ENCODE measurements at regions not wholly inside any gene's neighbourhood (a gene's known extent, or its start where the extent isn't known, plus 50 kb on each side); places are given as distances from the start of the nearest gene placed in this dataset.
"Not testable (repeated sequence)": the region's sequence is repeated elsewhere in the genome, so short reads cannot be mapped to it uniquely, and the experiment has no call there.

- H3K9me3 ChIP-seq (ENCODE audit: control insufficient read depth in 1 of 2, low read length in 2 of 2), result no peaks in the 10 kb centered on the region
- no peaks in the 10 kb centered on the region for H3K4me1 ChIP-seq (ENCODE audit: control insufficient read depth in 1 of 2, insufficient read depth in 2 of 2, low read length in 2 of 2)
- H3K27me3 ChIP-seq (ENCODE audit: low read depth, low read length), result no peaks in the 10 kb centered on the region
- no peaks in the 10 kb centered on the region for H3K36me3 ChIP-seq (ENCODE audit: control insufficient read depth in 1 of 2, insufficient read depth in 2 of 2, low read length in 2 of 2)
- H3K27ac ChIP-seq (ENCODE audit: low read length), result no peak overlapping the region
- H3K4me3 ChIP-seq (ENCODE audit: low read depth in 1 of 2, low read length in 2 of 2), result no peak overlapping the region
These were observed 73.3 kb downstream of the OLFM4 start for GRCh38 chr13:53101883-53102282.

- Histone ChIP-seq H3K4me1 (ENCODE audit: control insufficient read depth in 1 of 2, insufficient read depth in 2 of 2, low read length in 2 of 2) (no peaks in the 10 kb centered on the region), H3K36me3 (ENCODE audit: control insufficient read depth in 1 of 2, insufficient read depth in 2 of 2, low read length in 2 of 2) (no peaks in the 10 kb centered on the region), H3K9me3 (ENCODE audit: control insufficient read depth in 1 of 2, low read length in 2 of 2) (no peaks in the 10 kb centered on the region), H3K27me3 (ENCODE audit: low read depth, low read length) (no peaks in the 10 kb centered on the region), H3K27ac (ENCODE audit: low read length) (no peak overlapping the region), H3K4me3 (ENCODE audit: low read depth in 1 of 2, low read length in 2 of 2) (no peak overlapping the region)
These were observed 75.5 kb downstream of the OLFM4 start for GRCh38 chr13:53104136-53104535.

GRCh38 chr13:53105477-53105876 is 76.9 kb downstream of the OLFM4 start:
- Histone ChIP-seq H3K4me3 (ENCODE audit: low read depth in 1 of 2, low read length in 2 of 2) (no peak overlapping the region), H3K36me3 (ENCODE audit: control insufficient read depth in 1 of 2, insufficient read depth in 2 of 2, low read length in 2 of 2) (no peaks in the 10 kb centered on the region), H3K27me3 (ENCODE audit: low read depth, low read length) (no peaks in the 10 kb centered on the region), H3K9me3 (ENCODE audit: control insufficient read depth in 1 of 2, low read length in 2 of 2) (no peaks in the 10 kb centered on the region), H3K4me1 (ENCODE audit: control insufficient read depth in 1 of 2, insufficient read depth in 2 of 2, low read length in 2 of 2) (no peaks in the 10 kb centered on the region), H3K27ac (ENCODE audit: low read length) (no peak overlapping the region)

GRCh38 chr13:53105890-53106289 is 77.3 kb downstream of the OLFM4 start:
- Histone ChIP-seq H3K9me3 (ENCODE audit: control insufficient read depth in 1 of 2, low read length in 2 of 2) (no peaks in the 10 kb centered on the region), H3K4me1 (ENCODE audit: control insufficient read depth in 1 of 2, insufficient read depth in 2 of 2, low read length in 2 of 2) (no peaks in the 10 kb centered on the region), H3K27me3 (ENCODE audit: low read depth, low read length) (no peaks in the 10 kb centered on the region), H3K36me3 (ENCODE audit: control insufficient read depth in 1 of 2, insufficient read depth in 2 of 2, low read length in 2 of 2) (no peaks in the 10 kb centered on the region), H3K27ac (ENCODE audit: low read length) (no peak overlapping the region), H3K4me3 (ENCODE audit: low read depth in 1 of 2, low read length in 2 of 2) (no peak overlapping the region)

- Histone ChIP-seq H3K27me3 (ENCODE audit: low read depth, low read length) (no peaks in the 10 kb centered on the region), H3K36me3 (ENCODE audit: control insufficient read depth in 1 of 2, insufficient read depth in 2 of 2, low read length in 2 of 2) (no peaks in the 10 kb centered on the region), H3K27ac (ENCODE audit: low read length) (no peak overlapping the region), H3K9me3 (ENCODE audit: control insufficient read depth in 1 of 2, low read length in 2 of 2) (no peaks in the 10 kb centered on the region), H3K4me3 (ENCODE audit: low read depth in 1 of 2, low read length in 2 of 2) (no peak overlapping the region), H3K4me1 (ENCODE audit: control insufficient read depth in 1 of 2, insufficient read depth in 2 of 2, low read length in 2 of 2) (no peaks in the 10 kb centered on the region)
These were observed 81.6 kb downstream of the OLFM4 start for GRCh38 chr13:53110181-53110580.

GRCh38 chr13:53110614-53111013 is 82.0 kb downstream of the OLFM4 start:
- Histone ChIP-seq H3K27me3 (ENCODE audit: low read depth, low read length) (no peaks in the 10 kb centered on the region), H3K27ac (ENCODE audit: low read length) (no peak overlapping the region), H3K36me3 (ENCODE audit: control insufficient read depth in 1 of 2, insufficient read depth in 2 of 2, low read length in 2 of 2) (no peaks in the 10 kb centered on the region), H3K9me3 (ENCODE audit: control insufficient read depth in 1 of 2, low read length in 2 of 2) (no peaks in the 10 kb centered on the region), H3K4me1 (ENCODE audit: control insufficient read depth in 1 of 2, insufficient read depth in 2 of 2, low read length in 2 of 2) (no peaks in the 10 kb centered on the region), H3K4me3 (ENCODE audit: low read depth in 1 of 2, low read length in 2 of 2) (no peak overlapping the region)

- H3K4me1 ChIP-seq (ENCODE audit: control insufficient read depth in 1 of 2, insufficient read depth in 2 of 2, low read length in 2 of 2), result no peaks in the 10 kb centered on the region
- H3K9me3 ChIP-seq (ENCODE audit: control insufficient read depth in 1 of 2, low read length in 2 of 2), result no peaks in the 10 kb centered on the region
- no peaks in the 10 kb centered on the region for H3K36me3 ChIP-seq (ENCODE audit: control insufficient read depth in 1 of 2, insufficient read depth in 2 of 2, low read length in 2 of 2)
- no peak overlapping the region for H3K4me3 ChIP-seq (ENCODE audit: low read depth in 1 of 2, low read length in 2 of 2)
- no peaks in the 10 kb centered on the region for H3K27me3 ChIP-seq (ENCODE audit: low read depth, low read length)
- H3K27ac ChIP-seq (ENCODE audit: low read length), result no peak overlapping the region
These were observed 83.9 kb downstream of the OLFM4 start for GRCh38 chr13:53112522-53112921.

DNA sequence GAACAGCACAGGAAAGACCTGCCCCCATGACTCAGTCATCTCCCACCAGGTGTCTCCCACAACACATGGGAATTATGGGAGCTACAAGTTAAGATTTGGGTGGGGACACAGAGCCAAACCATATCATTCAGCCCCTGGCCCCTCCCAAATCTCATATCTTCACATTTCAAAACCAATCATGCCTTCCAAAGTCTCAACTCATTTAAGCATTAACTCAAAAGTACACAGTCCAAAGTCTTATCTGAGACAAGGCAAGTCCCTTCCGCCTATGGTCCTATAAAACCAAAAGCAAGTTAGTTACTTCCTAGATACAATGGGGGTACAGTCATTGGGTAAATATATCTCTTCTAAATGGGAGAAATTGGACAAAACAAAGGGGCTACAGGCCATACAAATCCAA is 88.4 kb downstream of the OLFM4 start:
- not testable (repeated sequence) for H3K4me3 ChIP-seq (ENCODE audit: low read depth in 1 of 2, low read length in 2 of 2); H3K27me3 ChIP-seq (ENCODE audit: low read depth, low read length); H3K36me3 ChIP-seq (ENCODE audit: control insufficient read depth in 1 of 2, insufficient read depth in 2 of 2, low read length in 2 of 2); H3K27ac ChIP-seq (ENCODE audit: low read length); H3K9me3 ChIP-seq (ENCODE audit: control insufficient read depth in 1 of 2, low read length in 2 of 2); H3K4me1 ChIP-seq (ENCODE audit: control insufficient read depth in 1 of 2, insufficient read depth in 2 of 2, low read length in 2 of 2)

GRCh38 chr13:53121131-53121773 is 92.6 kb downstream of the OLFM4 start:
- no peaks in the 10 kb centered on the region for H3K36me3 ChIP-seq (ENCODE audit: control insufficient read depth in 1 of 2, insufficient read depth in 2 of 2, low read length in 2 of 2)
- no peaks in the 10 kb centered on the region for H3K4me1 ChIP-seq (ENCODE audit: control insufficient read depth in 1 of 2, insufficient read depth in 2 of 2, low read length in 2 of 2)
- no peaks in the 10 kb centered on the region for H3K27me3 ChIP-seq (ENCODE audit: low read depth, low read length)
- no peak overlapping the region for H3K4me3 ChIP-seq (ENCODE audit: low read depth in 1 of 2, low read length in 2 of 2)
- no peaks in the 10 kb centered on the region for H3K9me3 ChIP-seq (ENCODE audit: control insufficient read depth in 1 of 2, low read length in 2 of 2)
- no peak overlapping the region for H3K27ac ChIP-seq (ENCODE audit: low read length)

DNA sequence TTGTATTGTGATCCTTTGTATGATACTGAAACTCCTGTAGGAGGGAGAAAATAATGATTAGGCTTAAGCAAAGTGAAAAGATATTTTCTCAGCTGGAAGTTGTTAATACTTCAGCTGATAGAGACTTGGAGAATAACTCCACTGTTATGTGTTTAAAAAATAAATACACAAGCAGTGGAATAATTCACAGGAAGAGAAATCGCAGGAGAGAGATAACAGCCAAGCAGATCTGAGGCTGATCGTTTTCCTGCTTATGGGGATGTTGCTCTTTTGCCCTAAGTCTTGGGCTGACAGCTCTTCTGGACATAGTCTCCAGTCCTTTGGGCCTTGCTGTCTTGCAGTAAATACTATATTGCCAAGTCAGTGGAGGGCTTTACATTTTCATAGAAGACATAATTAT is 93.3 kb downstream of the OLFM4 start:
- no peaks in the 10 kb centered on the region for H3K4me1 ChIP-seq (ENCODE audit: control insufficient read depth in 1 of 2, insufficient read depth in 2 of 2, low read length in 2 of 2)
- H3K9me3 ChIP-seq (ENCODE audit: control insufficient read depth in 1 of 2, low read length in 2 of 2), result no peaks in the 10 kb centered on the region
- no peak overlapping the region for H3K4me3 ChIP-seq (ENCODE audit: low read depth in 1 of 2, low read length in 2 of 2)
- no peaks in the 10 kb centered on the region for H3K27me3 ChIP-seq (ENCODE audit: low read depth, low read length)
- H3K36me3 ChIP-seq (ENCODE audit: control insufficient read depth in 1 of 2, insufficient read depth in 2 of 2, low read length in 2 of 2), result no peaks in the 10 kb centered on the region
- no peak overlapping the region for H3K27ac ChIP-seq (ENCODE audit: low read length)

- Histone ChIP-seq H3K4me3 (ENCODE audit: low read depth in 1 of 2, low read length in 2 of 2) (no peak overlapping the region), H3K27ac (ENCODE audit: low read length) (no peak overlapping the region), H3K36me3 (ENCODE audit: control insufficient read depth in 1 of 2, insufficient read depth in 2 of 2, low read length in 2 of 2) (no peaks in the 10 kb centered on the region), H3K4me1 (ENCODE audit: control insufficient read depth in 1 of 2, insufficient read depth in 2 of 2, low read length in 2 of 2) (no peaks in the 10 kb centered on the region), H3K27me3 (ENCODE audit: low read depth, low read length) (no peaks in the 10 kb centered on the region), H3K9me3 (ENCODE audit: control insufficient read depth in 1 of 2, low read length in 2 of 2) (no peaks in the 10 kb centered on the region)
These were observed 94.9 kb downstream of the OLFM4 start for GRCh38 chr13:53123536-53123935.

DNA sequence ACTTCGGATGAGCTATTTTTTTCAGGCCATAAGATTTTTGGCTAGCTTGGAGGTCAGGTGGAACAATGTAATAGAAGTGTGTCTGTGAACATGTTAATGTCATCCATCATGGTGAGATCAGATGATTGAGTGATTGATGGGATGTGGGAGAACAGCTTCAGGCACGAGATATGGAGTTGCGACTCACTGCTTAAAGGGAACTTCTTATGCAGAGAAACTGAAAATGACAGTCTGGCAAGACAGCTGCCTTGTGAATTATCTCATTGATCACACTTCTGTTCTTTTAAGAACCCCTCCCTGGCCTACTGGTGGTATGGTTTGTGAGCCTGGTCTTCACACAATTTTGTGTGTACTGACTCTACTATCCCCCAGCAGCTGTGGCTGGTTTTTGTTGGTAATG is 96.0 kb downstream of the OLFM4 start:
- no peaks in the 10 kb centered on the region for H3K4me1 ChIP-seq (ENCODE audit: control insufficient read depth in 1 of 2, insufficient read depth in 2 of 2, low read length in 2 of 2)
- H3K27me3 ChIP-seq (ENCODE audit: low read depth, low read length), result no peaks in the 10 kb centered on the region
- no peaks in the 10 kb centered on the region for H3K36me3 ChIP-seq (ENCODE audit: control insufficient read depth in 1 of 2, insufficient read depth in 2 of 2, low read length in 2 of 2)
- no peaks in the 10 kb centered on the region for H3K9me3 ChIP-seq (ENCODE audit: control insufficient read depth in 1 of 2, low read length in 2 of 2)
- no peak overlapping the region for H3K4me3 ChIP-seq (ENCODE audit: low read depth in 1 of 2, low read length in 2 of 2)
- H3K27ac ChIP-seq (ENCODE audit: low read length), result no peak overlapping the region
